AG09309 (cell line): ENCODE measurements at regions not wholly inside any gene's neighbourhood (a gene's known extent, or its start where the extent isn't known, plus 50 kb on each side); places are given as distances from the start of the nearest gene placed in this dataset.

ENCODE experiments used
- DNase-seq: peaks from one replicate; pipeline ENCODE4 v3.0.0-alpha.2; 2010; ENCODE audit warnings: low read depth
- H3K4me3 ChIP-seq: 2 replicates; pipeline ENCODE4 v1.5.1; 2011; ENCODE audit warnings: mild to moderate bottlenecking, low read depth, low read length, moderate library complexity; ENCODE audit not compliant: control insufficient read depth
- CTCF ChIP-seq: IDR thresholded peaks from 2 replicates; pipeline ENCODE4 v1.5.1; 2011; ENCODE audit warnings: mild to moderate bottlenecking, low read depth, low read length, inconsistent platforms; ENCODE audit not compliant: insufficient read depth, control insufficient read depth; ENCODE audit errors: missing control alignments

- DNase-seq = no peak
- H3K4me3 ChIP-seq = no peak overlapping the region
- no peak for TF ChIP-seq CTCF
These were observed 153.4 kb upstream of the IER5L start for GRCh38 chr9:129331493-129331765.

- no peak for TF ChIP-seq CTCF
- H3K4me3 ChIP-seq = no peak overlapping the region
- DNase-seq = no peak
These were observed 152.8 kb upstream of the IER5L start for GRCh38 chr9:129330711-129331492.

GRCh38 chr9:129328355-129329042 is 150.4 kb upstream of the IER5L start:
- H3K4me3 ChIP-seq = no peak overlapping the region
- DNase-seq = no peak
- no peak for TF ChIP-seq CTCF

GRCh38 chr9:129327552-129328328 is 149.7 kb upstream of the IER5L start:
- H3K4me3 ChIP-seq = no peak overlapping the region
- no peak for TF ChIP-seq CTCF

GRCh38 chr9:129326061-129327005 is 148.3 kb upstream of the IER5L start:
- no peak for DNase-seq
- H3K4me3 ChIP-seq = no peak overlapping the region
- no peak for TF ChIP-seq CTCF

More at GRCh38 chr9:129327552-129328328, 149.7 kb upstream of the IER5L start:
- no peak for DNase-seq
